ENCODE measurements at regions not wholly inside any gene's neighbourhood (a gene's known extent, or its start where the extent isn't known, plus 50 kb on each side); places are given as distances from the start of the nearest gene placed in this dataset.

- TF ChIP-seq POLR2A (IDR thresholded peaks at IDR 0.05): no peak
- TF ChIP-seq CTCF (IDR thresholded peaks at IDR 0.05): no peak
Observed at GRCh38 chr4:33031328-33031727, 2311.2 kb downstream of the PCDH7 start.
